M059J (cell line): ENCODE measurements at regions not wholly inside any gene's neighbourhood (a gene's known extent, or its start where the extent isn't known, plus 50 kb on each side); places are given as distances from the start of the nearest gene placed in this dataset.
A peak's percentile ranks its signal among the peaks of the same experiment; 100 is the strongest.

ENCODE experiments used
- DNase-seq: peaks from one replicate; pipeline ENCODE4 v3.0.0-alpha.2; 2012; ENCODE audit warnings: low read depth

DNA sequence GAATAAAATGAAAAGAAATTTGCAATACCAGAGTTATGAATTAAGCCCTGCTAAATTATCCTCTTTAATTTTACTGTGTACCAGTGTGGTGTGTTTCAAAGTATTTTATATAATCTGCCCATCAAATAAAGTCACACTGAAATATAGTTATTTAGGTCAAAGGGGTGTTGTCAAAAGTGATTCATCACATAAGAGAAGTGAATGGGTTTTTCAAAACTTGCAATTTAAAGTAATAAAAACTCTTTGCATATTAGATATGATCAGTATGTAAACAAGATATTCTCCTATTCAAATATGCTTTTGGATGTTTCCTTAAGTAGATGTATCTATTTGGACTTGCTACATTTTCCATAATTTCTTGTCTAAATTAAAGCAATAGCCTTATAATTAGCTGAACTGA lies 1183.0 kb upstream of the CDH18 start:
- no peak for DNase-seq

DNA sequence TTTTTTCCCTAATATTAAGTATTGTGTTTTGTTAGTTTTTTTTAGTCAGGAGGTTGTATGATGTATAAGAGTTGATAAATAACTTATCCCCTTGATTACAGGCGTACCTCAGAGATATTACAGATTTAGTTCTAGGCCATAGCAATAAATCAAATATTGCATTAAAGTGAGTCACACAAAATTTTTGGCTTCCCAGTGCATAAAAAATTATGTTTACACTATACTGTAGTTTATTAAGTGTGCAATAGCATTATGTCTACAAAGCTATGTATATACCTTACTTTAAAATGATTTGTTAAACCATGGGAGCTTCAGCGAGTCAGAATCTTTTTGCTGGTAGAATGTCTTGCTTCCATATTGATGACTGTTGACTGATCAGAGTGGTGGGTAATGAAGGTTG lies 1180.6 kb upstream of the CDH18 start:
- no peak for DNase-seq

DNA sequence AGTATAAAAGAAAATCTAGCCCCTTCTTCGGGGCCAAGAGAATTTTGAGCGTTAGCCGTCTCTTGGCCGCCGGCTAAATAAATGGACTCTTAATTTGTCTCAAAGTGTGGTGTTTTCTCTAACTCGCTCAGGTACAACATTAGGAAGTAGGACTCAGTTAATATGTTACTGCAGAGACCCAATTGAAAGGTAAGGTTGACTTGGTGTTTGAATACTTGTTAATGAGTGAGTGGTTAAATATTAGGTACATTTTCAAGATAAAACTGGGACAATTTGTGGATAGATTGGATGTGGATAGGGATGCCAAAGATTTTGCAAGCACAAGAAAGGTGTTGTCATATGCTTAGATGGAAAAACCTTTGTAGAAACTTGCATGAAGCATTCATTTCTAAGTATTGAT lies 1177.3 kb upstream of the CDH18 start:
- DNase-seq: no peak

DNA sequence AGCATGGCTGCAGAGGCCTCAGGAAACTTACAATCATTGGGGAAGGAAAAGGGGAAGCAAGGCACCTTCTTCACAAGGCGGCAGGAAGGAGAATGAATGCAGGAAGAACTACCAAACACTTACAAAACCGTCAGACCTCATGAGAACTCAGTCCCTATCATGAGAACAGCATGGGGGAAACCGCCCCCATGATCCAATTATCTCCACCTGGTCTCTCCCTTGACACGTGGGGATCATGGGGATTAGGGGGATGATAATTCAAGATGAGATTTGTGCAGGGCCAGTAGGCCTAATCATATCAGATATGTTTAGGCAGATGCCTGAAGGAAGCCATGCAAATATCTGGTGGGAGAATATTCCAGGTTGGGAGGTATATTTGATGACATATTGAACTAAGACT lies 1176.4 kb upstream of the CDH18 start:
- no peak for DNase-seq

DNA sequence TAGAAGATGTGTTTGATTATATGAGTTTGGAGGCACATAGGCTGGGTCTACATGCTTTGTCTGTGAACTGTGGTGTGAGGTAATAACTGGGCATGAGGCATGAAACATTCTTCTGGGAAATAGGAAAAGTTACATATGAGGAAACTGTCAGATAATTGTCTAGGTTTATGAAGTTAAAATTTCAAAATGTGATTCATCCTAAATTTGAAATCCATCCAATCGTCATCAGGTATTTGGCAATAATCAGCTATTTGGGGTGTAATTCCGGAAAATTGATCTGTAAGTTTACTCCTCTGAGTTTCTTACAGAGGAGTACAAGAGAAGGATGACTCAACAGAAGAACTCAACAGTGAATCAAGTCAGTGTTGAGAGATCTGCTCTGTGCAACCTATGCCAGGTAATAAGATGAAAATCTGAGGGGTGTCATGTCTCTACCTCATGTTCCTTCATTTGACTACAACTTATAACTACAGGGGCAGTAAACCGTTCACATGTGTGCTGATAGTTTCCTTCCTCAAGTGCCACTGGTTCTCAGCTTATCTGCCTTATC lies 1171.6 kb upstream of the CDH18 start:
- no peak for DNase-seq

DNA sequence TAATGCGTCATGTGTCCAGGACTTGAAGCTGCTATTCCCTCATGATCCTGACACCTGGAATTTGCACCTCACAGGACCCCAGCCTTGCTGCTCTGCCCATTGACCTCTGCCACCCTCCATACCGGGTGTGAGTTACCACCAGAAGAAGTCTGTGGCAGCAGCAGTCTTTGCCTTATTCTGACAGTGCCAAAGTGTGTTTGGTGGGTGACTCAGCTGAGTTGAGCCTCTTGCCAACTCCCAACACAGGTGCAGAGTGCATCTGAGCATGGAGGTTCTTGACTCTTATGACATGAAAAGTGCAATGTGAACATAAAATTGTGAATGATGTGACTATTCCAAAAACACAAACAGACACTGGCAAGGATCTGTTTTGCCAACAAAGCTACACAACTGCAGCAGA lies 1166.5 kb upstream of the CDH18 start:
- DNase-seq: peak; percentile 59

DNA sequence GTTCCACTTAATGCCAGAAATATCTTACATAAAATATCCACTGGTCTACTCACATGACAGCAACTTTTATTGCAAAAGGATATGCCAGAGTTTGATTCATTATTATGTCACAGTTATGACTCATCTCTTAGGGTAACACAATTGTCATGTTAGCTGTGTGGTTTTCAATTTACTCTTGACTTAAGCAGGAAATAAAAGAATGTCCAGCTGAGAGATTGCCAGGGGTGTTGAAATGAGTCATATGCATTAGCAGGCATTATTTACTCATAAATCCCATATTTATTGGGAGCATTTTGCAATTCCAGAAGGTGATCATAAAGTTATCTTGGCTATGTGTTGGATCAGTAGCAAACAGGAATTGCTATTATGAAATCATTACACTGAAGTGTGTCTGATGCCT lies 1164.6 kb upstream of the CDH18 start:
- DNase-seq: peak; percentile 94

DNA sequence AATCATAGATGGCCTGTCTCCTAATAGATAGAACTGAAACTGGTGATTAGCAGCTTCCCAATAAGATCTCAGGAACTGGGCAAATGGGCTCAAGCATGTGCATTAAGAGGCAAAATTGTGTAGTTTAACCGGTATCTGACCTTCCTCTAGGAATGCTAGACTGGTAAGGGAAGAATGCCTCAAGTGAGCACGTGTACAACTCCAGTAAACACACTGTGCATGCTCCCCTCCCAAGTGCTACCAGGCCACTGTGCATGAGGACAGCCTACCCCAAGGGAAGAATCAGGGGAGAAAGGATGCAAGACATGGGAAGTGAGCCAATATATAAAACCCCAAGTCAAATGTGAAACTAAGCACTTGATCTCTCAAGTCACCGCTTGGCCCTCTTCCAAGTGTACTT lies 1157.4 kb upstream of the CDH18 start:
- DNase-seq: peak; percentile 67

DNA sequence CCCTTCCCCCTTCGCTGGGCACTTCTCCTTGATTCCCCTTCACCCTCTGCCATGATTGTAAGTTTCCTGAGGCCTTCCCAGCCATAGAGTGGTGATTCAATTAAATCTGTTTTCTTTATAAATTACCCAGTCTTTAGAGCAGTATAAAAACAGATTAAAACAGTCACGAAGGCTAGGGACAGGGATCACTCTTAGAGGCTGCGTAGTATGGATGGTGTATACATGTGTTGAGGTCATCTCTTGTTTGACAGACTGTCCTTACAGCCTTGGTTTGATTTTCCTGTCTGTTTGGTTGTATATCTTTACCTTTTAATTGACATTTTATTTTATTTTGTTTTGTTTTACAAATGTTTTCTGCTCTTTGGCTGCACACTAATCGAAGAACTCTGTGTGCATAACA lies 1155.7 kb upstream of the CDH18 start:
- DNase-seq: no peak

DNA sequence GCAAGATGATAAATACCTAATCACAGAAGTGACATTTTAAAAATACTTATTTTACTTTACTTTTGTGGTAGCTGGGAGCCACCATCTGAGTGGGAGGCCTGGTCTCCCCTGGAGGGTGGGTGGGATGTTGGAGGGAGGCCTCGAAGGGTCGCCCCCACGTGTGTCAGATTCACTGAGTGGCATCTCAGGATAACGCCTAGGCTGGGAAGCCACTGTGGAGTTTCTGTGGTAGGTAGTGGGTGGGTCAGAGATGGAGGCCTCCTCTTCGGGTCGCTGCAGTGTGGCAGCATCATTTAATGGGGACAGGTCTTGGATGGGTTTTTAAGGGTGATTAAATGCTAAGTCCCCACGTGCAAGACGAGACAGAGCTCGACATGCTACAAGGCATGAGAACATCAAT lies 1154.8 kb upstream of the CDH18 start:
- no peak for DNase-seq

DNA sequence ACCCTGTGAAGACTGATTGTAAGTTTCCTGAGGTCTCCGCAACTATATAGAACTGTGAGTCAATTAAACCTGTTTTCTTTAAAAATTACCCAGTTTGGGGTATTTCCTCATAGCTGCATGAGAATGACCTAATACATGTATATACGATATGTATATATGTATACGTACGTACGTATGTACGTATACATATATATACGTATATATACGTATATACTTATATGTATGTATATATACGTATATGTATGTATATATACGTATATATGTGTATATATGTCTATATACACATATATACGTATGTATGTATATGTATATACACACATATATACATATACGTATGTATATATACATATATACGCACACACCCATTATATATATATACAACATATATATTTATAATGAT lies 1153.0 kb upstream of the CDH18 start:
- no peak for DNase-seq

DNA sequence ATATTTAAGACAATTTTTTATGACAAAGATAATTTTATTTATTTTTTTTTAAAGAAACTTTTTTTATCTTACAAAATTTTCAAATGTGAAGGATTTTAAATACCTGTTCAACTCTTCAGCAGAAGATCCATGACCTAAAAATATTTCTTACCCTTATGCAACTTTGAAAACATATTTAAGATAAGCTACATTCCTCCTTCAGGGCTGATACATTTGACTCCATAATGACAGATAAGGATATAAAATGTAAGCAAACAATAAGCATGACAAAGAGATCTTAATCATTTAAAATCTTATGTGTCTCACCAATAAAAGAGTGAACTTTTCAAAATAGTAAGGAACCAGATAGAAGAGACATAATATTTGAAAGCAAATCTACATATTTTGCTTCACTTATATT lies 1138.2 kb upstream of the CDH18 start:
- no peak for DNase-seq

DNA sequence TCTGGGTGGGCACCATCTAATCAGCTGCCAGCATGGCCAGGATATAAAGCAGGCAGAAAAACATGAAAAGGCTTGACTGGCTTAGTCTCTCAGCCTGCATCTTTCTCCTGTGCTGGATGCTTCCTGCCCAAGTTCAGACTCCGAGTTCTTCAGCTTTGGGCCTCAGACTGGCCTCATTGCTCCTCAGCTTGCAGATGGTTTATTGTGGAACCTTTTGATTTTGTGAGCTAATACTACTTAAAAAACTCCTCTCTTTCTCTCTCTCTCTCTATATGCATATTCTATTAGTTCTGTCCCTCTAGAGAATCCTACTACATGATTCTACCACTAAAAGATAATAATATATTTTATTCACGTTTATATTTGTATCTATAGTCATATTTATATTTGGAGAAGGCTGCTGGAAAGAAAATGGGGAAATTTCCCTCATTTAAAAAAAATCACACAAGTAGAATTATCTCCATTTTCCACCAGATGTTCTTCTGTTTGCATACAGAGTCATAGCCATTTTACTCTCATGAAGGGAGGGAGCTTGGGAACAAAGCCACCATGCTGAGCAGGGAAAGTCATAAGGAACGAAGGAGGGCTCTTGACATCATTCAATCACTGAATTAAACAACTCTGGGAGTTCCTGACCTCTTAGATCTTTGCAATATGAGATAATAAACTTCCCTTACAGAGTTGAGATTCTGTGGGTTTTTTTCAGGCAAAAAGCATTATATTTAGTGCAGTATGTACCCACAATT lies 1137.4 kb upstream of the CDH18 start:
- no peak for DNase-seq

DNA sequence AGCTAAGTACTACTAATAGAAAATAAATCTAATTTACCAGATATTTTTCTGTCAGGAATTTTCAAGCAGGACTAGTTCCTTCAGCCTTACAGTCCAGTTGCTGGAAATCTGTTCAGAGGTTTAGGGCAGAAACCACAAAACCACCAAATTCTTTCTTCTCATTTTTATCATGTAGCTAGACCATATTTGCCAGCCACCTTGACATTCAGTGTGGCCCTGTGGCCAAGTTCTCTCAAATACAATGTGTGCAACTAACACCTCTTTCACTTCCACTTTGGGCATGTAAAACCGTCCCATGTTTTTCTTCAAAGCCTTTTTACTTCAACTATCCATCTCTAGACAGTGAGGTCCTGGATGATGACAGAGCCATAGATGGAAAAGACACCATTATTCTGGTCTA lies 1133.2 kb upstream of the CDH18 start:
- DNase-seq: peak; percentile 59

DNA sequence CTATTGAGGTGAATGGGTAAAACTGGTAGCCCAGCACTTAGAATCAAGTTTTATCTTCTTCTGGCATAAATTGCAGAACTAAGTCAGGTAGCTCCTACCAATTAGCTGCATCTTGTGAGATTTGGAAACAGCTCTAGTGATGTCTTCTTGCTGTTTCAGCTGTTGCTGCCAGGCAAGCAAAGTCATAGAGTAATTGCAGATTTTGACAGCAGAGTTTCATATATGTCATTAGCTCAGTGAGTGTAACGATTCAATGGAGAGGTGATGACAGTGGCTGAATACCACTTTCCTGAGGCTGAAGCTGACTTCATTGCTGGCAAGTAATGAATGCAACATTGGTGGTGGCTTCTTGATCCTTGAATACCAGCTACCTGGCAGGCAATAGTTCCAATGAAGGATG lies 1109.7 kb upstream of the CDH18 start:
- DNase-seq: no peak

DNA sequence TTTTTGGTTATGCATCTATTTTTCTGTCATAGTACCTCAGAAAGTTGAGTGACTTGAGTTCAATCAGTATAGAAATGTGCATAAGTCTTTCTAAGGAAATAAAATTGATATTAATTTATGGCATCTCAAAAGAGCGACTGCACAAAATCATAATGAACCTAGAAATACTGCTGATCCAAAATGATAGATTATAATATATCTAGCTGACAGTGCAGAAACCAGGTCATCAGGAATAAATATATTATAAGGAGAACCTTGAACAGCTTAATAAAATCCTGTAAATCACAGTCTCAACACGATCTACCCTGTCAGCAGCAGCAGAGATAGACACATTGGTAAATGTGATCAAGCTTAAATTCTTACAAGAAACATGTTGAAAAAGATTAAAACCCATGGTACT lies 1106.6 kb upstream of the CDH18 start:
- no peak for DNase-seq

DNA sequence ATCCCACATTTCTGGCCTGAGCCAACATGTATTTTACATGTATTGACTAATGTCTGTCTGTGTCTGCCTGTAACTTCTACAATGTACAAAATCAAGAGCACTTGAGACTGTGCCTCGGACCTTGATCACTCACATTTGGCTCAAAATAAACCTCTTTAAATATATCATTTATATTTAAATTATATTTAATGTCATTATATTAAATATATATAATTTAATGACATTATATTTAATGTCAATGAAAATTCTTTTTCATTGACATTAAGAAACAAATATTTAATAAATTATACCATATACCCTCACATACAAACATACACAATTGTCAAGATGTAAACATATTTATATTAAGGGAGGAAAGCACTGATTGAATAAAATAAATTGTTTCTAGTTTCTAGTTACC lies 1099.8 kb upstream of the CDH18 start:
- no peak for DNase-seq

DNA sequence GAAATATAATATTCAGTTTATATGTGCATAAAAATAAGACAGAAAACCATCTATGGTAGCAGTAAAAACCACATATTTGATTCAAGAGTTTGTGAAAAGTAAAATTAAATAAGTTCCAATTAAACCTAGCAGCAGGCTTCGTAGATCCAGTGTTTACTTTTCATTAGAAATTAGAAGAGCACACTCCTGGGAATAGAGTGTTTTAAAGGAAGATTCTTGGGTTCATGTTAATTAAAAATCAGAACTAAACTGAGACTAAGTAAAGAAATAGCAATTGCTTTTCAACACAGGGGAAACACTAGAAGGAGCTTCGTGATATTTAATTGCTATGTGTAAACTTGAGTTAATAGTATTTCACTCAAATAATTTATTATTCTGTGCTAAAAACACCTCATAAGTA lies 1097.8 kb upstream of the CDH18 start:
- no peak for DNase-seq

DNA sequence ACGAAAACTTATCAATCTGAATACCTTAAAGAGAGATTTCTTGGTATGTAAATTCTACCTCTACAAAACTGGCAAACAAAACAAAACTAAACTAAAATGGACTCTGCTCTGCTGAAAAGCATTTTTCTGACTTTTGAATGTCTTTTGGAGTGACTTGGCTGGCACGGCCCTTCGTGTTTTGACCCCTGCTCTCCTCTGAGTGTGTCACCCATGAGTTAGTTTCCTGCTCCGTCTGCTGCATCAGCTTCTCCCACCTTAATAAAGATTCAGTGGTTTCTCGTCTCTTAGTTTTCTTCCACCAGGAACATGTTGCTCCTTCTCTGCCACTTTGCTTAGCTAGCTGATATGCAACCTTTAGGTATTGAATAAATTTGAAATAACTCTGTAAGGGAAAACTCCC lies 1084.0 kb upstream of the CDH18 start:
- DNase-seq: peak; percentile 56

DNA sequence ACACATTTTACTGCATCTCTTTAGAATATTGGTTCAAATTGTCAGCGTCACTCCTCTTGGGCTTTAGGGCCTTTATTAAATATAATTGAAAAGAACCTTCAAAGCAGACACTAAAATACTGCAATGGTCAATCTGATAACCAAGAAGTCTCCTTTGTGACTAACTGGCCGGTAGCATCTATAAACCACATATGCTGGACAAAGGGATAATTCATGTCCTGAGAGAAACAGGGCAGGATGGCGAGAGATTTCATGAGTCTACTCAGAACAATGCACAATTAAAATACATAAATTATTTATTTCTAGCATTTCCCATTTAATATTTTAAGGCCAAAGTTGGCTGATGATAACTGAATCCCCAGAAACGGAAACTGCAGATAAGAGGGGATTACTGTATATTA lies 1083.4 kb upstream of the CDH18 start:
- peak; percentile 30 for DNase-seq

DNA sequence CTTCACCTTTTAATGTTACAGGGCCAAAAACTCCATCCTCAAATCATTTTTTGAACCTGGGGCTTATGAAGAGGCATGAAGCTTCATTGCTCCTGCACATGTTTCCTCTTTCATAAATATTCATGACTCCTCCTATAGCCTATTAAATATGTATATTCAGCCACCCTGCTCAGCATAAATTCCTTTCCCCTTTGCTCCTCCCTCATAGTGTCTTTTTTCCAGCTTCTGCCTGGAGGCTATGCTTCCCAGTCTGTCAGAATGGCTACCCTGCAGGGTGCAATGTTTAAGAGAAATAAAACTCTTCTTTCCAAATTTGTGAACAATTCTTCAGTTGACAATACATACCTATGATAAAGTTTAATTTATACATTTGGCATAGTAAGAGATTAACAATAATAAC lies 1082.9 kb upstream of the CDH18 start:
- peak; percentile 24 for DNase-seq

DNA sequence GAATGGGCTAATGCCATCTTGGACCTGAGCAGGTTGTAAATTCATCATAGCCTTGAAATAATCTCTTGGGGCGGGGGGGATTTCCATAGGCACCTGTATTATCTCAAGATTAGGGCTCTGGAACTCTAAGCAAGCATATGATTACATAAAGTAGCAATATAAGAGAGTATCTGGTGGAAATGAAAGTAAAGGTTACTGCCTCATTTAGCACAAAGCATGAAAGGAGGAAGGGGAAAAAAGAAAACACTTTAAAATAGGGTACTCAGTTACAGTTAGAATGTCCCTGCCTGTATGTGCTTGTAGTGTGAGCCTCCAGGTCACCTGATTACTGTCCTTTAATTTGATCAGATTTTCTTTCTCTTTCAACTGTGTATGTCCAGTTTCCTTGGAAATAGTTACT lies 1079.7 kb upstream of the CDH18 start:
- no peak for DNase-seq

DNA sequence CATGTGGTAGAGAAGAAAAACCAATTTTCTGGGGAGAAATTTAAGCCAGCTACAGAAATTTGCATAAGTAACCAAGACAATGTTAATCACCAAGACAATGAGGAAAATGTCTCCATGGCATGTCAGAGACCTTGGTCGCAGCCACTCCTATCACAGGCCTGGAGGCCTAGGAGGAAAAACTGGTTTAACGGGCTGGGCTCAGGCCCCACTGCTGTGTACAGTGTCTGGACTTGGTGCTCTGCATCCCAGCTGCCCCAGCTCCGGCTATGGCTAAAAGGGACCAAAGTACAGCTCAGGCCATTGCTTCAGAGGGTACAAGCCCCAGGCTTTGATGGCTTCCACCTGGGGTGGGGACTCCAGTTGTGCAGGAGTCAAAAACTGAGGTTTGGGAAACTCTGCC lies 1075.1 kb upstream of the CDH18 start:
- DNase-seq: no peak

DNA sequence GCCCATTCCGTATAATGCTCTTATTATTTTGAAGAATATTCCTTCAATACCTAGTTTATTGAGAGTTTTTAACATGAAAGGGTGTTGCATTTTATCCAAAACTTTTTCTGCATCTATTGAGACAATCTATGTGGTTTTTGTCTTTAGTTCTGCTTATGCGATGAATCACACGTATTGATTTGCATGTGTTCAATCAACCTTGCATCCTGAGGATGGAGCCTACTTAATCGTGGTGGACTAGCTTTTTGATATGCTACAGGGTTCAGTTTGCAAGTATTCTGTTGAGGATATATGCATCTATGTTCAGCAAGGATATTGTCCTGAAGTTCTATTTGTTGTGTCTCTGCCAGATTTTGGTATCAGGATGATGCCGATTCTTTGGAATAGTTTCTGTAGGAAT lies 1070.3 kb upstream of the CDH18 start:
- DNase-seq: no peak
